HUES48 (cell line): ENCODE measurements at regions not wholly inside any gene's neighbourhood (a gene's known extent, or its start where the extent isn't known, plus 50 kb on each side); places are given as distances from the start of the nearest gene placed in this dataset.

ENCODE experiments used
- H3K27ac ChIP-seq: one replicate; pipeline ENCODE4 v1.7.0; 2013; ENCODE audit warnings: low read depth, low read length, inconsistent platforms
- H3K27me3 ChIP-seq: 2 replicates; pipeline ENCODE4 v1.6.1; 2013; ENCODE audit warnings: mild to moderate bottlenecking, low read length; ENCODE audit not compliant: control insufficient read depth, insufficient read depth
- H3K36me3 ChIP-seq: 2 replicates; pipeline ENCODE4 v1.6.1; 2013; ENCODE audit warnings: low read length; ENCODE audit not compliant: control insufficient read depth, insufficient read depth
- H3K4me1 ChIP-seq: 2 replicates; pipeline ENCODE4 v1.6.1; 2013; ENCODE audit warnings: mild to moderate bottlenecking, low read length; ENCODE audit not compliant: control insufficient read depth, insufficient read depth
- H3K4me3 ChIP-seq: 2 replicates; pipeline ENCODE4 v1.5.1; 2013; ENCODE audit warnings: mild to moderate bottlenecking, low read depth, low read length
- H3K9ac ChIP-seq: 2 replicates; pipeline ENCODE4 v1.6.1; 2013; ENCODE audit warnings: mild to moderate bottlenecking, low read depth, low read length, moderate library complexity
- H3K9me3 ChIP-seq: 2 replicates; pipeline ENCODE4 v1.6.1; 2013; ENCODE audit warnings: low read length; ENCODE audit not compliant: control insufficient read depth, insufficient read depth

- Histone ChIP-seq H3K36me3 (no peaks in the 10 kb centered on the region), H3K9ac (no peak overlapping the region), H3K9me3 (peaks cover 2% of the 10 kb centered on the region; the same call in 1 of the 2 replicates), H3K27me3 (no peaks in the 10 kb centered on the region), H3K27ac (no peak overlapping the region), H3K4me1 (no peaks in the 10 kb centered on the region), H3K4me3 (no peak overlapping the region)
These were observed 420.8 kb upstream of the AUTS2 start for GRCh38 chr7:69177461-69177861.

DNA sequence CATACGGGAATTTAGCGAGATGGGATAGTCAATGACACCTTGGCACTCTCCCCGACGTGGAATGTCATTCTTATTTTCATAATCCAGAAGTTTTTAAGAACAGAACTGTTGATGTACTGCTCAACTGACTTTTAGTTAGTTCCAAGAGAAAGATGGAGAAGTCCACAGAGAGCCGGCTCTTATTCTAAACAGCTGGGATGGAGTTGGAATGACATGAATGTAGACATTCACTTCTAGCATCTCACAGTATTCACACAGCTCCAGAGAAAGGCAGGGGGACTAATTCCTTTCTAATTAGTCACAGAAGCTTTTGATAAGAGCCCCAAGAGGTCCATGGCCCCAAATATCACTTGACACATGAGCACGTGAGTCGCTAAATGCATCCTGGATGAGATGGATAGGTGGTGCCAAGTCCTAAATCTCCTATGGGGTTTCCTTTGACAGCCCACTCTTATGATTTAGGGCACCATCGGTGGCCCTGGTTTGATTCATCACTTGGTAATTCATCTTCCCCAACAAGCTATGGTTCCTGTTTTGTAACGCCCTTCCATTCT is 420.3 kb upstream of the AUTS2 start:
- Histone ChIP-seq H3K36me3 (no peaks in the 10 kb centered on the region), H3K9ac (no peak overlapping the region), H3K4me1 (no peaks in the 10 kb centered on the region), H3K27me3 (no peaks in the 10 kb centered on the region), H3K9me3 (peaks cover 2% of the 10 kb centered on the region; the same call in 1 of the 2 replicates), H3K4me3 (no peak overlapping the region), H3K27ac (no peak overlapping the region)

GRCh38 chr7:69180662-69181061 is 417.6 kb upstream of the AUTS2 start:
- Histone ChIP-seq H3K4me1 (no peaks in the 10 kb centered on the region), H3K9me3 (0 out of 2 replicates have a peak, but pooled peaks cover 2% of the 10 kb centered on the region), H3K9ac (no peak overlapping the region)

GRCh38 chr7:69182596-69183467 is 415.4 kb upstream of the AUTS2 start:
- Histone ChIP-seq H3K36me3 (no peaks in the 10 kb centered on the region), H3K9me3 (no peaks in the 10 kb centered on the region), H3K27ac (no peak overlapping the region), H3K4me3 (no peak overlapping the region), H3K27me3 (no peaks in the 10 kb centered on the region), H3K4me1 (no peaks in the 10 kb centered on the region), H3K9ac (no peak overlapping the region)

More at GRCh38 chr7:69180662-69181061, 417.6 kb upstream of the AUTS2 start:
- Histone ChIP-seq H3K27ac (no peak overlapping the region), H3K27me3 (no peaks in the 10 kb centered on the region), H3K4me3 (no peak overlapping the region), H3K36me3 (no peaks in the 10 kb centered on the region)

- H3K27me3 ChIP-seq = no peaks in the 10 kb centered on the region
- no peaks in the 10 kb centered on the region for H3K36me3 ChIP-seq
- H3K9ac ChIP-seq = no peak overlapping the region
- H3K4me3 ChIP-seq = no peak overlapping the region
- no peaks in the 10 kb centered on the region for H3K4me1 ChIP-seq
- no peaks in the 10 kb centered on the region for H3K9me3 ChIP-seq
- H3K27ac ChIP-seq = no peak overlapping the region
These were observed 413.9 kb upstream of the AUTS2 start for GRCh38 chr7:69184339-69184738.

DNA sequence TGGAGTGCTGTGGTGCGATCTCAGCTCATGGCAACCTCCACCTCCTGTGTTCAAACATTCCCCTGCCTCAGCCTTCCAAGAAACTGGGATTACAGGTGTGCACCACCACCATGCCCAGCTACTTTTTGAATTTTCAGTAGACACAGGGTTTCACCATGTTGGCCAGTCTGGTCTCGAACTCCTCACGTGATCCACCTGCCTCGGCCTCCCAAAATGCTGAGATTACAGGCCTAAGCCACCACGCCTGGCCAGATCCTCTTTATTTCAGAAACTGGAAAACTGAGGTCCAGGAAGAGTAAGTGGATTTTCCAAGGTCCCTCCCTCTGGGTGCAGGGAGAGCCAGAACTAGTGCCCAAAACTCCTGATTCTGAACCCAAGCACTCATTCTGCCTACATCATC is 413.1 kb upstream of the AUTS2 start:
- H3K4me3 ChIP-seq = no peak overlapping the region
- no peaks in the 10 kb centered on the region for H3K27me3 ChIP-seq
- H3K4me1 ChIP-seq = no peaks in the 10 kb centered on the region
- no peak overlapping the region for H3K9ac ChIP-seq
- H3K36me3 ChIP-seq = no peaks in the 10 kb centered on the region
- H3K27ac ChIP-seq = no peak overlapping the region
- no peaks in the 10 kb centered on the region for H3K9me3 ChIP-seq

- Histone ChIP-seq H3K27ac (no peak overlapping the region), H3K4me3 (no peak overlapping the region), H3K36me3 (no peaks in the 10 kb centered on the region), H3K27me3 (no peaks in the 10 kb centered on the region), H3K4me1 (no peaks in the 10 kb centered on the region), H3K9ac (no peak overlapping the region), H3K9me3 (no peaks in the 10 kb centered on the region)
These were observed 411.3 kb upstream of the AUTS2 start for GRCh38 chr7:69186974-69187373.

GRCh38 chr7:69187824-69188333 is 410.4 kb upstream of the AUTS2 start:
- H3K9ac ChIP-seq = no peak overlapping the region
- H3K27ac ChIP-seq = no peak overlapping the region
- H3K4me1 ChIP-seq = no peaks in the 10 kb centered on the region
- H3K36me3 ChIP-seq = no peaks in the 10 kb centered on the region
- H3K4me3 ChIP-seq = no peak overlapping the region
- no peaks in the 10 kb centered on the region for H3K9me3 ChIP-seq
- H3K27me3 ChIP-seq = no peaks in the 10 kb centered on the region

DNA sequence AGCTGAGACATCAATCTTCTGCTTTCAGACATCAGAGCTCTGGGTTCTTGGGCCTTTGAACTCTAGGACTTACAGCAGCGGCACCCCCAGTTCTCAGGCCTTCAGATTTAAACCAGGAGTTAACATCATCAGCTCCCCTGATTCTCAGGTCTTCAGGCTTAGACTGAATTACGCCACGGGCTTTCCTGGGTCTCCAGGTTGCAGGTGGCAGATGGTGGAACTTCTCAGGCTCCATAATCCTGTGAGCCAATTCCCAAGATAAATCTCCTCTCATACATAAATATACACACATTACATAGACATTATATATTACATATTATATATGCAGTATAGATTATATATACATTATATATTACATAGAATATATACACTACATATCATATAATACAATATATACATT is 408.9 kb upstream of the AUTS2 start:
- H3K27me3 ChIP-seq = no peaks in the 10 kb centered on the region
- no peak overlapping the region for H3K27ac ChIP-seq
- no peak overlapping the region for H3K4me3 ChIP-seq
- no peaks in the 10 kb centered on the region for H3K36me3 ChIP-seq
- H3K9me3 ChIP-seq = no peaks in the 10 kb centered on the region
- H3K4me1 ChIP-seq = no peaks in the 10 kb centered on the region
- H3K9ac ChIP-seq = no peak overlapping the region

DNA sequence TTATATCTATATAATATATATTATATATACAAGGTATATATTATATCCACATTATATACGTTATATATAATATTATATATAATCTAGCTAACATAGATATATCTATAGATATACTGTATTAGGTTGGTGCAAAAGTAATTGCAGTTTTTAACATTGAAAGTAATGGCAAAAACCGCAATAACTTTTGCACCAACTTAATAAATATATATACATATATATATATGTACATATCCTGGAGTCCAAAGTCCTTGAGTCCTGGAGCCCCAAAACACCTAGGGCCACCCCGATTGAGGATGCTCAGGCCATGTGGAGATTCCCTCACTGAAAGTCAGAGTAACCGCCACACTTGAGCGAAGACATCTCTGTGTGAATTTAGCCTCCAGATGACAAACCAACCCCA is 408.2 kb upstream of the AUTS2 start:
- Histone ChIP-seq H3K9me3 (no peaks in the 10 kb centered on the region), H3K36me3 (no peaks in the 10 kb centered on the region), H3K9ac (no peak overlapping the region), H3K27ac (no peak overlapping the region), H3K4me3 (no peak overlapping the region), H3K4me1 (no peaks in the 10 kb centered on the region), H3K27me3 (no peaks in the 10 kb centered on the region)

- H3K9me3 ChIP-seq = no peaks in the 10 kb centered on the region
- H3K4me1 ChIP-seq = no peaks in the 10 kb centered on the region
- no peak overlapping the region for H3K9ac ChIP-seq
- H3K27ac ChIP-seq = no peak overlapping the region
- no peak overlapping the region for H3K4me3 ChIP-seq
- H3K36me3 ChIP-seq = no peaks in the 10 kb centered on the region
- no peaks in the 10 kb centered on the region for H3K27me3 ChIP-seq
These were observed 407.5 kb upstream of the AUTS2 start for GRCh38 chr7:69190763-69191162.
